Mucosa of descending colon (tissue), 3 donors: ENCODE measurements at regions not wholly inside any gene's neighbourhood (a gene's known extent, or its start where the extent isn't known, plus 50 kb on each side); places are given as distances from the start of the nearest gene placed in this dataset.

ENCODE experiments used
- ATAC-seq: fragments of 200-7000 bp; cut with Tn5 transposase; one replicate; pipeline ENCODE4 v1.9.1; 2020; ENCODE audit warnings: mild to moderate bottlenecking, moderate library complexity
- DNase-seq, 3 donors: peaks; one replicate each; pipeline ENCODE4 v3.0.0-alpha.2; 2020
- H3K36me3 ChIP-seq: fragments of 200-600 bp; one replicate; pipeline ENCODE4 v1.8.0; 2021; ENCODE audit warnings: low read depth, mild to moderate bottlenecking
- H3K4me1 ChIP-seq: fragments of 200-600 bp; one replicate; pipeline ENCODE4 v1.8.0; 2021; ENCODE audit warnings: low read depth, mild to moderate bottlenecking
- H3K4me3 ChIP-seq: fragments of 200-600 bp; one replicate; pipeline ENCODE4 v1.8.0; 2021; ENCODE audit warnings: mild to moderate bottlenecking
- H3K9me3 ChIP-seq: fragments of 200-600 bp; one replicate; pipeline ENCODE4 v1.8.0; 2021; ENCODE audit warnings: mild to moderate bottlenecking
- CTCF ChIP-seq: fragments of 200-600 bp; IDR thresholded peaks from one replicate; pipeline ENCODE4 v1.8.0; 2022; ENCODE audit warnings: antibody characterized with exemption, mild to moderate bottlenecking
- intact Hi-C, 2 donors: fragments of 100-400 bp; cut with DNase I in 1 of 2; cut with micrococcal nuclease in 1 of 2; formaldehyde crosslinking; loops; one replicate each; pipeline versions ENCODE4 v1.11.0 to v1.11.1; 2022; cut with DNase I, micrococcal nuclease
- donor health status: DM: no; HTN: no; CAD: no; lungs with moderate emphysema.
- donor health status: DM: no; HTN: no; CAD: no.
- donor health status: DM: no; HTN: yes; CAD: no.

- DNase-seq (peak in 1 of 3 donors; percentile 11), ATAC-seq (peak; percentile 33)
- no peak for TF ChIP-seq CTCF
- no peaks in the 10 kb centered on the region for H3K36me3 ChIP-seq
- intact Hi-C loops, result no loop called here
- no peaks in the 10 kb centered on the region for H3K9me3 ChIP-seq
- H3K4me3 ChIP-seq, result no peak overlapping the region
- H3K4me1 ChIP-seq, result no peaks in the 10 kb centered on the region
Measured at GRCh38 chr2:239751679-239752355, 273.3 kb downstream of the NDUFA10 start.

GRCh38 chr2:239750929-239751678, 274.0 kb downstream of the NDUFA10 start:
- no peak for TF ChIP-seq CTCF
- Histone ChIP-seq H3K4me3 (no peak overlapping the region), H3K9me3 (no peaks in the 10 kb centered on the region), H3K4me1 (no peaks in the 10 kb centered on the region), H3K36me3 (no peaks in the 10 kb centered on the region)
- ATAC-seq, result no peak
- intact Hi-C loops, result no loop called here
- no peak for DNase-seq

GRCh38 chr2:239750045-239750835, 274.9 kb downstream of the NDUFA10 start:
- Histone ChIP-seq H3K4me1 (no peaks in the 10 kb centered on the region), H3K36me3 (no peaks in the 10 kb centered on the region), H3K4me3 (no peak overlapping the region), H3K9me3 (no peaks in the 10 kb centered on the region)
- no peak for TF ChIP-seq CTCF
- no peak for ATAC-seq
- DNase-seq, result no peak
- intact Hi-C loops, result no loop called here

GRCh38 chr2:239749272-239749873, 275.8 kb downstream of the NDUFA10 start:
- no peaks in the 10 kb centered on the region for H3K9me3 ChIP-seq
- H3K36me3 ChIP-seq, result no peaks in the 10 kb centered on the region
- intact Hi-C loops, result no loop called here
- ATAC-seq (no peak), DNase-seq (no peak)
- no peak overlapping the region for H3K4me3 ChIP-seq
- no peak for TF ChIP-seq CTCF
- H3K4me1 ChIP-seq, result no peaks in the 10 kb centered on the region

- Histone ChIP-seq H3K9me3 (no peaks in the 10 kb centered on the region), H3K4me3 (no peak overlapping the region), H3K36me3 (no peaks in the 10 kb centered on the region), H3K4me1 (no peaks in the 10 kb centered on the region)
- intact Hi-C loops, result no loop called here
- peak in 1 of 3 donors; percentile 27 for DNase-seq
- no peak for ATAC-seq
- no peak for TF ChIP-seq CTCF
Measured at GRCh38 chr2:239748811-239749210, 276.3 kb downstream of the NDUFA10 start.
